H1 (cell line): ENCODE measurements at regions not wholly inside any gene's neighbourhood (a gene's known extent, or its start where the extent isn't known, plus 50 kb on each side); places are given as distances from the start of the nearest gene placed in this dataset.

ENCODE experiments used
- CTCF ChIP-seq, 3 experiments: IDR thresholded peaks; 1 replicate in 2 of 3; 2 replicates in 1 of 3; pipeline versions ENCODE4 v1.5.1 to v1.6.1; 2011; ENCODE audit warnings: low read length in 3 of 3, mild to moderate bottlenecking in 3 of 3, inconsistent platforms in 2 of 3, low read depth in 1 of 3, moderate library complexity in 1 of 3; ENCODE audit not compliant: insufficient read depth in 1 of 3; ENCODE audit errors: control extremely low read depth in 1 of 3
- EP300 ChIP-seq, 2 experiments: IDR thresholded peaks; 1 replicate in 1 of 2; 2 replicates in 1 of 2; pipeline ENCODE4 v1.6.1; 2011 to 2012; ENCODE audit warnings: low read depth in 2 of 2, low read length in 2 of 2, mild to moderate bottlenecking in 2 of 2, borderline replicate concordance in 1 of 2, inconsistent platforms in 1 of 2, moderate library complexity in 1 of 2
- EZH2 ChIP-seq: fragments of 200-600 bp; sonication (generic); IDR thresholded peaks from 2 replicates; pipeline ENCODE4 v1.7.1; 2012; ENCODE audit warnings: low read depth, mild to moderate bottlenecking, moderate library complexity, low read length, inconsistent platforms; ENCODE audit not compliant: severe bottlenecking
- POLR2AphosphoS5 ChIP-seq: IDR thresholded peaks from 2 replicates; pipeline ENCODE4 v1.6.1; 2011; ENCODE audit warnings: low read depth, low read length
- RAD21 ChIP-seq, 2 experiments: IDR thresholded peaks in 1 of 2; conservative IDR thresholded peaks in 1 of 2; 2 replicates each; pipeline ENCODE4 v1.6.1; 2011; ENCODE audit warnings: low read depth in 2 of 2, low read length in 2 of 2, improper control_type of control experiment in 1 of 2, inconsistent platforms in 1 of 2, mild to moderate bottlenecking in 1 of 2, moderate library complexity in 1 of 2
- SAP30 ChIP-seq: fragments of 300-600 bp; sonication (generic); IDR thresholded peaks from 2 replicates; pipeline ENCODE4 v1.7.1; 2012; ENCODE audit warnings: low read length, moderate library complexity, mild to moderate bottlenecking, inconsistent platforms; ENCODE audit not compliant: insufficient read depth, insufficient replicate concordance
- SUZ12 ChIP-seq: fragments of 200-600 bp; sonication (generic); IDR thresholded peaks from 2 replicates; pipeline ENCODE4 v1.6.1; 2012; ENCODE audit warnings: mild to moderate bottlenecking, inconsistent platforms, low read length, moderate library complexity, mixed read lengths
- TAF1 ChIP-seq: IDR thresholded peaks from 2 replicates; pipeline ENCODE4 v1.6.1; 2011; ENCODE audit warnings: mild to moderate bottlenecking, low read depth, low read length

DNA sequence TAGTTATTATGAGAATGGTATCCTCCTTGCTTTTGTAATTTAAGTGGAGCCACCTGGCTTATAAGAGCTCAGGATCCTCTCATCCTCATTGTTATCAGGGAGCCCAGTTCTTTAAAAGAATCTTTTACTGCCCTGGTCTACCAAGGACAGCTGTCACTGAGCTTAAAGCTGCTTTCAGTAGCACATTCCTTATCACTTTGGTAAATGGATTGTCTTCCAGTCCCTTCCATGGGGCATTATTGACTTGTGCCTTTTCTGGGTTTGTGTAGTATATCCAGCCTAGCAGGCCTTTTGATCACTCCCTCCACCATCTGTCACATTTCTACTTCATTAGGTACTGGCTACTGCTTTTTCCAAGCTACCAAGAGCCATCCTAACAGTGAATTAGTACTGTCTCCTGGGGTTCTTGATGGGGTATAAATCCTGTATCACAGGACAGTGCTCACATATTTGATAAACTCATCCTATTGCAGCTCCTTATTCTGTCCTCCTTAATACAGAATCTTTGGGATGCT lies 208.9 kb downstream of the TMEM26 start:
- no peak for TF ChIP-seq CTCF (IDR thresholded peaks at IDR 0.05; ENCODE audit: control extremely low read depth in 1 of 3, insufficient read depth in 1 of 3, low read depth in 1 of 3, low read length in 3 of 3)
- TF ChIP-seq RAD21 (IDR thresholded peaks at IDR 0.05 in 1 of 2, conservative IDR thresholded peaks at IDR 0.05 in 1 of 2; ENCODE audit: low read depth in 2 of 2, low read length in 2 of 2) = no peak
- no peak for TF ChIP-seq EZH2
- no peak for TF ChIP-seq SAP30
- no peak for TF ChIP-seq EP300 (IDR thresholded peaks at IDR 0.05; ENCODE audit: borderline replicate concordance in 1 of 2, low read depth in 2 of 2, low read length in 2 of 2)
- no peak for TF ChIP-seq SUZ12
- no peak for TF ChIP-seq TAF1
- no peak for TF ChIP-seq POLR2AphosphoS5
